Sigmoid colon (tissue), 6 donors: ENCODE measurements at regions not wholly inside any gene's neighbourhood (a gene's known extent, or its start where the extent isn't known, plus 50 kb on each side); places are given as distances from the start of the nearest gene placed in this dataset.

ENCODE experiments used
- DNase-seq: peaks from one replicate; pipeline ENCODE4 v3.0.0-alpha.2; 2019
- H3K27ac ChIP-seq, 4 donors: fragments of 200-600 bp; sonication (generic); one replicate each; pipeline ENCODE4 v1.5.1; 2016 to 2019; ENCODE audit warnings: mild to moderate bottlenecking in 1 of 4
- H3K27me3 ChIP-seq, 3 donors: fragments of 200-600 bp; sonication (generic); one replicate each; pipeline ENCODE4 v1.5.1; 2019; ENCODE audit warnings: mild to moderate bottlenecking in 1 of 3
- H3K36me3 ChIP-seq, 4 donors: fragments of 200-600 bp; sonication (generic); one replicate each; pipeline ENCODE4 v1.5.1; 2016 to 2019
- H3K4me1 ChIP-seq, 4 donors: fragments of 200-600 bp; sonication (generic); one replicate each; pipeline ENCODE4 v1.5.1; 2017 to 2019
- H3K4me3 ChIP-seq, 4 donors: fragments of 200-600 bp; sonication (generic); one replicate each; pipeline ENCODE4 v1.5.1; 2017 to 2019; ENCODE audit warnings: mild to moderate bottlenecking in 2 of 4, moderate library complexity in 1 of 4
- H3K9me3 ChIP-seq, 4 donors: fragments of 200-600 bp in 3 of 4; sonication (generic) in 3 of 4; one replicate each; pipeline versions ENCODE4 v1.5.1 to v1.6.1; 2013 to 2019
- CTCF ChIP-seq, 4 experiments: fragments of 450-650 bp in 3 of 4; fragments of 200-600 bp in 1 of 4; IDR thresholded peaks; one replicate each; pipeline ENCODE4 v1.5.1; 2016 to 2019; ENCODE audit warnings: antibody characterized with exemption in 4 of 4, mild to moderate bottlenecking in 3 of 4, moderate library complexity in 2 of 4
- EP300 ChIP-seq, 4 donors: sonication (generic); formaldehyde crosslinking; IDR thresholded peaks; one replicate each; pipeline ENCODE4 v1.6.1; 2017; ENCODE audit warnings: antibody characterized with exemption in 4 of 4
- POLR2A ChIP-seq, 2 donors: fragments of 450-650 bp; IDR thresholded peaks; one replicate each; pipeline ENCODE4 v1.6.1; 2016; ENCODE audit warnings: antibody characterized with exemption in 2 of 2, mild to moderate bottlenecking in 2 of 2, moderate library complexity in 2 of 2
- POLR2AphosphoS5 ChIP-seq, 4 donors: sonication (generic); formaldehyde crosslinking; IDR thresholded peaks; one replicate each; pipeline ENCODE4 v1.6.1; 2017; ENCODE audit warnings: antibody characterized with exemption in 4 of 4
- WGBS, 2 donors: extraction: QIAGEN DNeasy Blood & Tissue Kit; methylation state at CpG; one replicate each; pipeline ENCODE4 v1.1.7; 2013; 5-methylcytosine and 5-hydroxymethylcytosine counted together
- intact Hi-C: fragments of 100-400 bp; cut with DNase I; formaldehyde crosslinking; loops from one replicate; pipeline ENCODE4 v1.15.1; 2023
- donor health status: healthy with polysubstance abuse.
- donor health status: healthy.

- no peaks in the 10 kb centered on the region for H3K9me3 ChIP-seq
- no peaks in the 10 kb centered on the region for H3K36me3 ChIP-seq
- peak overlapping the region in 1 of 4 donors; percentile 4 for H3K27ac ChIP-seq
- H3K4me3 ChIP-seq: no peak overlapping the region
- WGBS, 2 donors: 72 to 85% methylated on average over 2 of the region's 2 CpGs
- TF ChIP-seq POLR2AphosphoS5 (IDR thresholded peaks at IDR 0.05) (no peak), CTCF (IDR thresholded peaks at IDR 0.05) (no peak), POLR2A (IDR thresholded peaks at IDR 0.05) (no peak), EP300 (IDR thresholded peaks at IDR 0.05) (no peak)
- no peaks in the 10 kb centered on the region for H3K27me3 ChIP-seq
- H3K4me1 ChIP-seq: peaks cover 0 to 31% (median 21%) of the 10 kb centered on the region in 4 donors
- intact Hi-C loops: no loop called here
- no peak for DNase-seq
These were observed 276.4 kb upstream of the ROPN1 start for GRCh38 chr3:124268355-124268754.

GRCh38 chr3:124269619-124270018 is 277.7 kb upstream of the ROPN1 start:
- no peak for DNase-seq
- peaks cover 0 to 35% (median 30%) of the 10 kb centered on the region in 4 donors for H3K4me1 ChIP-seq
- intact Hi-C loops: no loop called here
- H3K36me3 ChIP-seq: no peaks in the 10 kb centered on the region
- TF ChIP-seq POLR2AphosphoS5 (IDR thresholded peaks at IDR 0.05) (no peak), EP300 (IDR thresholded peaks at IDR 0.05) (no peak), POLR2A (IDR thresholded peaks at IDR 0.05) (no peak), CTCF (IDR thresholded peaks at IDR 0.05) (no peak)
- no peak overlapping the region for H3K4me3 ChIP-seq
- H3K9me3 ChIP-seq: no peaks in the 10 kb centered on the region
- peak overlapping the region in 1 of 4 donors; percentile 82 for H3K27ac ChIP-seq
- no peaks in the 10 kb centered on the region for H3K27me3 ChIP-seq
- WGBS, 2 donors: 80% methylated on average over 1 of the region's 1 CpG

GRCh38 chr3:124272605-124273151 is 280.8 kb upstream of the ROPN1 start:
- intact Hi-C loops: no loop called here
- DNase-seq: no peak
- 71 to 79% methylated on average over 6 of the region's 6 CpGs for WGBS, 2 donors

GRCh38 chr3:124273651-124274050 is 281.7 kb upstream of the ROPN1 start:
- TF ChIP-seq EP300 (IDR thresholded peaks at IDR 0.05) (no peak), POLR2A (IDR thresholded peaks at IDR 0.05) (no peak), POLR2AphosphoS5 (IDR thresholded peaks at IDR 0.05) (no peak), CTCF (IDR thresholded peaks at IDR 0.05) (no peak)
- no peaks in the 10 kb centered on the region for H3K9me3 ChIP-seq
- H3K27me3 ChIP-seq: no peaks in the 10 kb centered on the region
- H3K4me1 ChIP-seq: peaks cover 0 to 62% (median 53%) of the 10 kb centered on the region in 4 donors
- DNase-seq: no peak
- 90 to 94% methylated on average over 3 of the region's 3 CpGs for WGBS, 2 donors
- peak overlapping the region in 2 of 4 donors; percentile 77 to 82 for H3K27ac ChIP-seq
- intact Hi-C loops: no loop called here
- H3K4me3 ChIP-seq: no peak overlapping the region
- no peaks in the 10 kb centered on the region for H3K36me3 ChIP-seq

More at GRCh38 chr3:124272605-124273151, 280.8 kb upstream of the ROPN1 start:
- Histone ChIP-seq H3K4me1 (peaks cover 0 to 56% (median 50%) of the 10 kb centered on the region in 4 donors), H3K27me3 (no peaks in the 10 kb centered on the region), H3K36me3 (no peaks in the 10 kb centered on the region), H3K4me3 (no peak overlapping the region), H3K27ac (peak overlapping the region in 3 of 4 donors; percentile 33 to 82 (median 77)), H3K9me3 (no peaks in the 10 kb centered on the region)
- TF ChIP-seq EP300 (IDR thresholded peaks at IDR 0.05) (peak in 1 of 4 donors; percentile 11), CTCF (IDR thresholded peaks at IDR 0.05) (no peak), POLR2A (IDR thresholded peaks at IDR 0.05) (no peak), POLR2AphosphoS5 (IDR thresholded peaks at IDR 0.05) (peak in 1 of 4 donors; percentile 6)

- H3K4me1 ChIP-seq: peaks cover 0 to 62% (median 53%) of the 10 kb centered on the region in 4 donors
- intact Hi-C loops: no loop called here
- WGBS, 2 donors: 93 to 98% methylated on average over 8 of the region's 8 CpGs
- H3K4me3 ChIP-seq: no peak overlapping the region
- no peak for DNase-seq
- TF ChIP-seq CTCF (IDR thresholded peaks at IDR 0.05) (no peak), POLR2AphosphoS5 (IDR thresholded peaks at IDR 0.05) (no peak), POLR2A (IDR thresholded peaks at IDR 0.05) (no peak), EP300 (IDR thresholded peaks at IDR 0.05) (no peak)
- peak overlapping the region in 2 of 4 donors; percentile 77 to 82 for H3K27ac ChIP-seq
- no peaks in the 10 kb centered on the region for H3K27me3 ChIP-seq
- no peaks in the 10 kb centered on the region for H3K9me3 ChIP-seq
- H3K36me3 ChIP-seq: no peaks in the 10 kb centered on the region
These were observed 282.1 kb upstream of the ROPN1 start for GRCh38 chr3:124274051-124274450.
